ENCODE measurements at regions not wholly inside any gene's neighbourhood (a gene's known extent, or its start where the extent isn't known, plus 50 kb on each side); places are given as distances from the start of the nearest gene placed in this dataset.

DNA sequence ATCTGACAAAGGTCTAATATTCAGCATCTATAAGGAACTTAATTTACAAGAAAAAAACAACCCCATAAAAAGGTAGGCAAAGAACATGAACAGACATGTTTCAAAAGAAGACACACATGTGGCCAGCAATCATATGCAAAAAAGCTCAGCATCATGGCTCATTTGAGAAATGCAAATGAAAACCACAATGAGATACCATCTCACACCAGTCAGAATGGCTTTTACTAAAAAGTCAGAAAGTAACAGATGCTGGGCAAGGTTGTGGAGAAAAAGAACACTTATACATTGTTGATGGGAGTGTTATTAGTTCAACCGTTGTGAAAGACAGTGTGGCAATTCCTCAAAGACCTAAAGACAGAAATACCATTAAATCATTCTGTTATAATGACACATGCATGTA, 289.9 kb upstream of the MMS22L start:
- H3K9me2 ChIP-seq (replicated peaks; ENCODE audit: control insufficient read depth, low read length) = no peaks in the 10 kb centered on the region
- H3K9me3 ChIP-seq (ENCODE audit: control insufficient read depth, insufficient read depth, low read length) = no peaks in the 10 kb centered on the region
- no peak overlapping the region for H3K4me3 ChIP-seq (ENCODE audit: low read length)
- H3K36me3 ChIP-seq (ENCODE audit: control insufficient read depth, low read length) = no peaks in the 10 kb centered on the region
- no peaks in the 10 kb centered on the region for H3K4me1 ChIP-seq (ENCODE audit: control insufficient read depth, low read length)
- H3K27me3 ChIP-seq (ENCODE audit: control insufficient read depth, low read length) = no peaks in the 10 kb centered on the region
- H3F3A ChIP-seq (ENCODE audit: control insufficient read depth, insufficient read depth) = no peaks in the 10 kb centered on the region
- no peaks in the 10 kb centered on the region for H3K79me2 ChIP-seq (ENCODE audit: control insufficient read depth, low read length)
- no peaks in the 10 kb centered on the region for H4K20me1 ChIP-seq (ENCODE audit: control insufficient read depth, insufficient read depth, low read depth, low read length)
- H3K4me2 ChIP-seq (ENCODE audit: low read length) = no peak overlapping the region
- TF ChIP-seq CTCF (IDR thresholded peaks at IDR 0.05; ENCODE audit: low read depth, low read length, poor library complexity, severe bottlenecking) = no peak
- no peak for TF ChIP-seq EZH2phosphoT487 (IDR thresholded peaks at IDR 0.05; ENCODE audit: borderline replicate concordance, low read length)
- H3K27ac ChIP-seq (ENCODE audit: low read depth, low read length) = no peak overlapping the region

DNA sequence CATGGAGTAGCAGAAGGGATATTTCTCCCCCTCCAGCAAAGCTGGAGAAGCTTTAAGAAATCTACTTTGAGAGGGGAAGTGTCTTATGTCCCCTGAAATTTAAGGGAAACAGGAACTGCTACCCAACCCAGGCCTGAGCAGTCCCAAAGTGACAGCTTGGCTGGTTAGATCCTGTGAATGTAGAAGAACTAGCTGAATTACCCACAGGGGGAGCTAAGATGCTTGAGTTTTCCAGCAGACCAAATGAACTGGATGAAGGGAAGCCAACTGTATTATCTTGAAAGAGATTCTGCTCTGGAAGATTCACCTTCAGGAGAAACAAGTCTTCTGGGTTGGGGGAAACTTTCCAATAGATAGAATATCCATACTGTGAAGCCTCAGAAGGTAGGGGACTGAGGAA, 303.3 kb upstream of the MMS22L start:
- Histone ChIP-seq H3K4me2 (ENCODE audit: low read length) (no peak overlapping the region), H3K4me3 (ENCODE audit: low read length) (no peak overlapping the region), H3K27me3 (ENCODE audit: control insufficient read depth, low read length) (no peaks in the 10 kb centered on the region), H3F3A (ENCODE audit: control insufficient read depth, insufficient read depth) (no peaks in the 10 kb centered on the region), H3K27ac (ENCODE audit: low read depth, low read length) (no peak overlapping the region), H3K4me1 (ENCODE audit: control insufficient read depth, low read length) (no peaks in the 10 kb centered on the region), H3K9me3 (ENCODE audit: control insufficient read depth, insufficient read depth, low read length) (no peaks in the 10 kb centered on the region), H4K20me1 (ENCODE audit: control insufficient read depth, insufficient read depth, low read depth, low read length) (no peaks in the 10 kb centered on the region), H3K79me2 (ENCODE audit: control insufficient read depth, low read length) (no peaks in the 10 kb centered on the region), H3K36me3 (ENCODE audit: control insufficient read depth, low read length) (no peaks in the 10 kb centered on the region), H3K9me2 (replicated peaks; ENCODE audit: control insufficient read depth, low read length) (no peaks in the 10 kb centered on the region)
- TF ChIP-seq CTCF (IDR thresholded peaks at IDR 0.05; ENCODE audit: low read depth, low read length, poor library complexity, severe bottlenecking) (no peak), EZH2phosphoT487 (IDR thresholded peaks at IDR 0.05; ENCODE audit: borderline replicate concordance, low read length) (no peak)

- H3K27ac ChIP-seq (ENCODE audit: low read depth, low read length) = no peak overlapping the region
- no peaks in the 10 kb centered on the region for H3K27me3 ChIP-seq (ENCODE audit: control insufficient read depth, low read length)
Observed at GRCh38 chr6:97591955-97592354, 308.9 kb upstream of the MMS22L start.

More at GRCh38 chr6:97591955-97592354, 308.9 kb upstream of the MMS22L start:
- Histone ChIP-seq H3K9me2 (replicated peaks; ENCODE audit: control insufficient read depth, low read length) (no peaks in the 10 kb centered on the region), H3K36me3 (ENCODE audit: control insufficient read depth, low read length) (no peaks in the 10 kb centered on the region), H3K4me2 (ENCODE audit: low read length) (no peak overlapping the region), H4K20me1 (ENCODE audit: control insufficient read depth, insufficient read depth, low read depth, low read length) (no peaks in the 10 kb centered on the region), H3K4me1 (ENCODE audit: control insufficient read depth, low read length) (no peaks in the 10 kb centered on the region), H3K4me3 (ENCODE audit: low read length) (no peak overlapping the region), H3K79me2 (ENCODE audit: control insufficient read depth, low read length) (no peaks in the 10 kb centered on the region), H3K9me3 (ENCODE audit: control insufficient read depth, insufficient read depth, low read length) (no peaks in the 10 kb centered on the region), H3F3A (ENCODE audit: control insufficient read depth, insufficient read depth) (no peaks in the 10 kb centered on the region)
- TF ChIP-seq EZH2phosphoT487 (IDR thresholded peaks at IDR 0.05; ENCODE audit: borderline replicate concordance, low read length) (no peak), CTCF (IDR thresholded peaks at IDR 0.05; ENCODE audit: low read depth, low read length, poor library complexity, severe bottlenecking) (no peak)
